GM12878 (cell line): ENCODE measurements at regions not wholly inside any gene's neighbourhood (a gene's known extent, or its start where the extent isn't known, plus 50 kb on each side); places are given as distances from the start of the nearest gene placed in this dataset.

Source experiments
- ATAC-seq: fragments of 200-7000 bp; cut with Tn5 transposase; 3 replicates; pipeline ENCODE4 v1.9.1; 2020; ENCODE audit warnings: mild to moderate bottlenecking, moderate library complexity
- BruUV-seq: library from RNA; stranded (reverse); fragments of 400-500 nt; replicated peaks from 2 replicates; lab custom pipeline; 2021; lab: Mats Ljungman, UMichigan
- CTCF ChIA-PET: fragments of 300-600 bp; sonication (Branson Sonifier 250); formaldehyde crosslinking; extraction: SDS; loops from one replicate; lab custom pipeline; 2021; ENCODE audit warnings: inconsistent platforms; lab: Yijun Ruan, JAX
- POLR2A ChIA-PET: fragments of 350-600 bp; formaldehyde crosslinking; extraction: SDS; loops from one replicate; lab custom pipeline; 2021; ENCODE audit warnings: inconsistent platforms; lab: Charles Lee
- RAD21 ChIA-PET: fragments of 300-600 bp; sonication (Branson Sonifier 250); formaldehyde crosslinking; loops from one replicate; lab custom pipeline; 2023; ENCODE audit warnings: antibody characterized with exemption; ENCODE audit not compliant: unreplicated experiment; lab: Charles Lee
- SMC1A ChIA-PET: fragments of 300-600 bp; sonication (Branson Sonifier 250); formaldehyde crosslinking; loops from one replicate; lab custom pipeline; 2023; ENCODE audit not compliant: unreplicated experiment, uncharacterized antibody; lab: Charles Lee
- DNase-seq: peaks from one replicate; pipeline ENCODE4 v3.0.0-alpha.2; 2011; ENCODE audit warnings: low read depth, low spot score
- FAIRE-seq: peaks from 3 replicates; lab custom pipeline; 2011; peaks lifted over from hg19 to GRCh38; lab: Jason Lieb, UNC
- H2AFZ ChIP-seq: 2 replicates; pipeline ENCODE4 v1.6.0; 2011; ENCODE audit warnings: low read depth, low read length, control low read depth; ENCODE audit not compliant: control insufficient read depth
- H3K27ac ChIP-seq: 2 replicates; pipeline ENCODE4 v1.5.1; 2011; ENCODE audit warnings: control low read depth; ENCODE audit not compliant: control insufficient read depth, insufficient read depth
- H3K27me3 ChIP-seq, 2 experiments: replicated peaks in 1 of 2; 2 replicates each; pipeline versions ENCODE4 v1.6.0 to v1.6.1; 2011; ENCODE audit warnings: low read length in 1 of 2; ENCODE audit not compliant: control insufficient read depth in 2 of 2, insufficient read depth in 2 of 2
- H3K36me3 ChIP-seq, 2 experiments: 2 replicates each; pipeline ENCODE4 v1.5.1; 2011; ENCODE audit warnings: low read length in 1 of 2; ENCODE audit not compliant: control insufficient read depth in 2 of 2, insufficient read depth in 2 of 2
- H3K4me1 ChIP-seq: 2 replicates; pipeline ENCODE4 v1.6.1; 2011; ENCODE audit warnings: mild to moderate bottlenecking, low read length, moderate library complexity, mixed read lengths; ENCODE audit not compliant: control insufficient read depth, insufficient read depth
- H3K4me2 ChIP-seq: 2 replicates; pipeline ENCODE4 v1.6.0; 2011; ENCODE audit warnings: control low read depth; ENCODE audit not compliant: control insufficient read depth, insufficient read depth
- H3K4me3 ChIP-seq: fragments of 200-600 bp; sonication (generic); 2 replicates; pipeline ENCODE4 v1.5.1; 2016
- H3K79me2 ChIP-seq: 2 replicates; pipeline ENCODE4 v1.6.0; 2011; ENCODE audit warnings: low read length; ENCODE audit not compliant: control insufficient read depth, insufficient read depth
- H3K9ac ChIP-seq: 2 replicates; pipeline ENCODE4 v1.8.0; 2011; ENCODE audit warnings: low read length, control low read depth, mixed read lengths; ENCODE audit not compliant: control insufficient read depth, insufficient read depth
- H3K9me3 ChIP-seq: replicated peaks from 3 replicates; pipeline ENCODE4 v1.5.1; 2011; ENCODE audit warnings: mild to moderate bottlenecking, low read length; ENCODE audit not compliant: control insufficient read depth, insufficient read depth
- H4K20me1 ChIP-seq: 2 replicates; pipeline ENCODE4 v1.6.0; 2011; ENCODE audit not compliant: control insufficient read depth, insufficient read depth
- CREB1 ChIP-seq: IDR thresholded peaks from 2 replicates; pipeline ENCODE4 v1.6.1; 2012; ENCODE audit warnings: low read depth, mild to moderate bottlenecking, inconsistent platforms
- EZH2 ChIP-seq: IDR thresholded peaks from 2 replicates; pipeline ENCODE4 v1.6.1; 2012; ENCODE audit warnings: low read depth, mild to moderate bottlenecking, control low read depth, inconsistent platforms, low read length, borderline replicate concordance; ENCODE audit not compliant: control insufficient read depth
- IRF4 ChIP-seq: IDR thresholded peaks from 2 replicates; pipeline ENCODE4 v1.6.1; 2011; ENCODE audit warnings: low read depth, low read length
- RUNX3 ChIP-seq: IDR thresholded peaks from 2 replicates; pipeline ENCODE4 v1.6.1; 2012; ENCODE audit warnings: low read length, inconsistent platforms
- YY1 ChIP-seq: IDR thresholded peaks from 2 replicates; pipeline ENCODE4 v1.6.1; 2011; ENCODE audit warnings: low read depth, mild to moderate bottlenecking, low read length
- ZNF687 ChIP-seq: fragments of 450-650 bp; IDR thresholded peaks from 2 replicates; pipeline ENCODE4 v1.6.1; 2017; ENCODE audit warnings: mild to moderate bottlenecking, moderate library complexity
- WGBS: methylation state at CpG from one replicate; pipeline ENCODE4 v1.1.6; 2016; ENCODE audit warnings: low lambda C conversion rate; ENCODE audit not compliant: insufficient replicate concordance, insufficient coverage; ENCODE audit errors: missing lambda C conversion rate; 5-methylcytosine and 5-hydroxymethylcytosine counted together
- in situ Hi-C: fragments of 300-500 bp; cut with MboI; formaldehyde crosslinking; loops from 9 replicates; pipeline ENCODE4 v1.14.3; 2018; ENCODE audit warnings: mixed read lengths
- intact Hi-C: fragments of 100-400 bp; cut with micrococcal nuclease; formaldehyde crosslinking; loops from one replicate; pipeline ENCODE4 v1.14.2; 2022; ENCODE audit not compliant: unreplicated experiment

- TF ChIP-seq IRF4: no peak
- TF ChIP-seq RUNX3: 0 out of 2 replicates have a peak, but pooled peaks have one; percentile 24
- TF ChIP-seq, all 136 proteins: peak for 1
- H3K9me3 ChIP-seq: no peaks in the 10 kb centered on the region
- H3K4me2 ChIP-seq: no peak overlapping the region
- no peaks in the 10 kb centered on the region for H3K36me3 ChIP-seq
- H3K9ac ChIP-seq: no peak overlapping the region
- H4K20me1 ChIP-seq: no peaks in the 10 kb centered on the region
- DNase-seq (no peak), ATAC-seq (no peak), FAIRE-seq (no peak)
- CTCF ChIA-PET: interaction anchor here (0.5 to 2.9 kb wide), 8 partner anchors 8 to 255 kb away, joined by 3 to 18 read pairs (median 6); no protein-coding TSS in a partner anchor
- POLR2A ChIA-PET: interaction anchor here (0.6 to 1.5 kb wide), 5 partner anchors 9 to 199 kb away, joined by 3 to 4 read pairs (median 3); no protein-coding TSS in a partner anchor
- in situ Hi-C loops (no loop called here), intact Hi-C loops (no loop called here)
- H3K79me2 ChIP-seq: no peaks in the 10 kb centered on the region
- H2AFZ ChIP-seq: peak overlapping the region; percentile 27; the same call in 1 of the 2 replicates
- SMC1A ChIA-PET: interaction anchor here (0.8 to 3.9 kb wide), 11 partner anchors 8 to 323 kb away, joined by 3 to 21 read pairs (median 3); partner anchors contain the start of gene SERTAD2
- peaks cover 24% of the 10 kb centered on the region for H3K4me1 ChIP-seq
- H3K27ac ChIP-seq: no peak overlapping the region; the same call in 1 of the 2 replicates
- 0% methylated on average over 2 of the region's 2 CpGs for WGBS
- RAD21 ChIA-PET: interaction anchor here (0.5 to 1.3 kb wide), 7 partner anchors 10 to 270 kb away, joined by 3 to 5 read pairs (median 3); no protein-coding TSS in a partner anchor
- H3K27me3 ChIP-seq: no peaks in the 10 kb centered on the region
- BruUV-seq: no TSS peak
- H3K4me3 ChIP-seq: no peak overlapping the region
Measured at GRCh38 chr2:64841461-64841860, 147.7 kb upstream of the SLC1A4 start.

- POLR2A ChIA-PET: interaction anchor here (0.9 to 1.5 kb wide), 4 partner anchors 9 to 199 kb away, joined by 3 to 4 read pairs (median 3); no protein-coding TSS in a partner anchor
- in situ Hi-C loops: no loop called here
Measured at GRCh38 chr2:64842030-64842429, 147.2 kb upstream of the SLC1A4 start.

More at GRCh38 chr2:64842030-64842429, 147.2 kb upstream of the SLC1A4 start:
- ChIA-PET CTCF (interaction anchor here (0.5 to 2.9 kb wide), 10 partner anchors 9 to 255 kb away, joined by 3 to 18 read pairs (median 4); no protein-coding TSS in a partner anchor), SMC1A (interaction anchor here (0.8 to 3.9 kb wide), 9 partner anchors 9 to 201 kb away, joined by 3 to 21 read pairs (median 3); no protein-coding TSS in a partner anchor), RAD21 (interaction anchor here (1.0 to 1.3 kb wide), 6 partner anchors 11 to 259 kb away, joined by 3 to 5 read pairs (median 3); no protein-coding TSS in a partner anchor)
- Histone ChIP-seq H3K9me3 (no peaks in the 10 kb centered on the region), H3K27me3 (no peaks in the 10 kb centered on the region), H3K79me2 (no peaks in the 10 kb centered on the region), H3K4me3 (no peak overlapping the region), H3K9ac (no peak overlapping the region), H4K20me1 (no peaks in the 10 kb centered on the region), H3K4me1 (peaks cover 24% of the 10 kb centered on the region), H3K36me3 (no peaks in the 10 kb centered on the region), H3K27ac (peak overlapping the region; percentile 9; the same call in 1 of the 2 replicates), H2AFZ (peak overlapping the region; percentile 57), H3K4me2 (no peak overlapping the region)
- 88% methylated on average over 5 of the region's 5 CpGs for WGBS
- no TSS peak for BruUV-seq
- FAIRE-seq: no peak
- intact Hi-C loops: no loop called here
- TF ChIP-seq CREB1 (no peak), EZH2 (no peak), ZNF687 (no peak), YY1 (peak; percentile 83)
- DNase-seq: no peak
- no peak for ATAC-seq
